Fibroblast of lung (primary cell): ENCODE measurements at regions not wholly inside any gene's neighbourhood (a gene's known extent, or its start where the extent isn't known, plus 50 kb on each side); places are given as distances from the start of the nearest gene placed in this dataset.

Experiments
- EZH2 ChIP-seq: IDR thresholded peaks from 2 replicates; pipeline ENCODE4 v1.5.1; 2012; ENCODE audit warnings: low read length, control low read depth, mild to moderate bottlenecking; ENCODE audit errors: missing control alignments
- TF ChIP-seq, protein P1 (sequence below), 2 donors: IDR thresholded peaks in 1 of 2; conservative IDR thresholded peaks in 1 of 2; 1 replicate in 1 of 2; 2 replicates in 1 of 2; pipeline ENCODE4 v1.5.1; 2011 to 2012; ENCODE audit warnings: low read length in 2 of 2, control low read depth in 1 of 2, inconsistent platforms in 1 of 2, low read depth in 1 of 2, mild to moderate bottlenecking in 1 of 2

DNA sequence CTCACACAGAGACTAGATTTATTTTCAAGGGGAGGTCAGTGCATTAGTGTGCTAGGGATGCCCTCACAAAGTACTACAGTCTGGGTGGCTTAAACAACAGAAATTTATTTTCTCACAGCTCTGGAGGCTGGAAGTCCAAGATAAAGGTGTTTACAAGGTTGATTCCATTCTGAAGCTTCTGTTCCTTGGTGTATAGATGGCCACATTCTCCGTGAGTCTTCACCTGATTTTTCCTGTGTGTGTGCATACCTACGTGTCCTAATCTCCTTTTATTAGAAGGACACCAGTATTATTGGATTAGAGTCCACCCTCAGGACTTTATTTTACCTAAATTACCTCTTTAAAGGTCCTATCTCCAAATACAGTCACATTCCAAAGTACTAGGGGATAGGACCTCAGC lies 91.7 kb upstream of the FRMD4A start:
- TF ChIP-seq, protein P1, sequence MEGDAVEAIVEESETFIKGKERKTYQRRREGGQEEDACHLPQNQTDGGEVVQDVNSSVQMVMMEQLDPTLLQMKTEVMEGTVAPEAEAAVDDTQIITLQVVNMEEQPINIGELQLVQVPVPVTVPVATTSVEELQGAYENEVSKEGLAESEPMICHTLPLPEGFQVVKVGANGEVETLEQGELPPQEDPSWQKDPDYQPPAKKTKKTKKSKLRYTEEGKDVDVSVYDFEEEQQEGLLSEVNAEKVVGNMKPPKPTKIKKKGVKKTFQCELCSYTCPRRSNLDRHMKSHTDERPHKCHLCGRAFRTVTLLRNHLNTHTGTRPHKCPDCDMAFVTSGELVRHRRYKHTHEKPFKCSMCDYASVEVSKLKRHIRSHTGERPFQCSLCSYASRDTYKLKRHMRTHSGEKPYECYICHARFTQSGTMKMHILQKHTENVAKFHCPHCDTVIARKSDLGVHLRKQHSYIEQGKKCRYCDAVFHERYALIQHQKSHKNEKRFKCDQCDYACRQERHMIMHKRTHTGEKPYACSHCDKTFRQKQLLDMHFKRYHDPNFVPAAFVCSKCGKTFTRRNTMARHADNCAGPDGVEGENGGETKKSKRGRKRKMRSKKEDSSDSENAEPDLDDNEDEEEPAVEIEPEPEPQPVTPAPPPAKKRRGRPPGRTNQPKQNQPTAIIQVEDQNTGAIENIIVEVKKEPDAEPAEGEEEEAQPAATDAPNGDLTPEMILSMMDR (conservative IDR thresholded peaks at IDR 0.05 in 1 of 2, IDR thresholded peaks at IDR 0.05 in 1 of 2; ENCODE audit: low read depth in 1 of 2, low read length in 2 of 2): no peak
- no peak for TF ChIP-seq EZH2
